ENCODE measurements at regions not wholly inside any gene's neighbourhood (a gene's known extent, or its start where the extent isn't known, plus 50 kb on each side); places are given as distances from the start of the nearest gene placed in this dataset.

- no peak for DNase-seq (ENCODE audit: low read depth)
- Histone ChIP-seq H3K4me1 (ENCODE audit: control insufficient read depth, insufficient read depth, low read length) (peaks cover under 1% of the 10 kb centered on the region), H3K9ac (ENCODE audit: low read length) (no peak overlapping the region), H3K4me3 (ENCODE audit: low read length) (no peak overlapping the region), H3K27me3 (replicated peaks; ENCODE audit: control insufficient read depth, insufficient read depth, low read length) (peaks cover 18% of the 10 kb centered on the region), H3K36me3 (ENCODE audit: control insufficient read depth, insufficient read depth, low read length, severe bottlenecking) (no peaks in the 10 kb centered on the region), H3K9me3 (ENCODE audit: control insufficient read depth, low read length) (no peaks in the 10 kb centered on the region)
Observed at GRCh38 chr1:25001125-25001915, 71.2 kb upstream of the RUNX3 start.

GRCh38 chr1:24999906-25000305, 69.8 kb upstream of the RUNX3 start:
- no peak for DNase-seq (ENCODE audit: low read depth)
- no peaks in the 10 kb centered on the region for H3K4me1 ChIP-seq (ENCODE audit: control insufficient read depth, insufficient read depth, low read length)
- H3K9ac ChIP-seq (ENCODE audit: low read length), result no peak overlapping the region
- no peak overlapping the region for H3K4me3 ChIP-seq (ENCODE audit: low read length)
- H3K27me3 ChIP-seq (replicated peaks; ENCODE audit: control insufficient read depth, insufficient read depth, low read length), result peaks cover 12% of the 10 kb centered on the region
- H3K9me3 ChIP-seq (ENCODE audit: control insufficient read depth, low read length), result no peaks in the 10 kb centered on the region
- H3K36me3 ChIP-seq (ENCODE audit: control insufficient read depth, insufficient read depth, low read length, severe bottlenecking), result no peaks in the 10 kb centered on the region

- H3K27me3 ChIP-seq (replicated peaks; ENCODE audit: control insufficient read depth, insufficient read depth, low read length), result peaks cover 10% of the 10 kb centered on the region
- no peaks in the 10 kb centered on the region for H3K36me3 ChIP-seq (ENCODE audit: control insufficient read depth, insufficient read depth, low read length, severe bottlenecking)
- DNase-seq (ENCODE audit: low read depth), result no peak
- no peaks in the 10 kb centered on the region for H3K4me1 ChIP-seq (ENCODE audit: control insufficient read depth, insufficient read depth, low read length)
- H3K4me3 ChIP-seq (ENCODE audit: low read length), result no peak overlapping the region
- H3K9ac ChIP-seq (ENCODE audit: low read length), result no peak overlapping the region
- H3K9me3 ChIP-seq (ENCODE audit: control insufficient read depth, low read length), result no peaks in the 10 kb centered on the region
Observed at GRCh38 chr1:24999426-24999825, 69.3 kb upstream of the RUNX3 start.

GRCh38 chr1:24998563-24999245, 68.6 kb upstream of the RUNX3 start:
- no peaks in the 10 kb centered on the region for H3K4me1 ChIP-seq (ENCODE audit: control insufficient read depth, insufficient read depth, low read length)
- no peak overlapping the region for H3K9ac ChIP-seq (ENCODE audit: low read length)
- H3K36me3 ChIP-seq (ENCODE audit: control insufficient read depth, insufficient read depth, low read length, severe bottlenecking), result no peaks in the 10 kb centered on the region
- H3K9me3 ChIP-seq (ENCODE audit: control insufficient read depth, low read length), result no peaks in the 10 kb centered on the region
- H3K4me3 ChIP-seq (ENCODE audit: low read length), result no peak overlapping the region
- peaks cover 16% of the 10 kb centered on the region for H3K27me3 ChIP-seq (replicated peaks; ENCODE audit: control insufficient read depth, insufficient read depth, low read length)
- DNase-seq (ENCODE audit: low read depth), result no peak

- DNase-seq (ENCODE audit: low read depth), result no peak
- Histone ChIP-seq H3K4me3 (ENCODE audit: low read length) (no peak overlapping the region), H3K4me1 (ENCODE audit: control insufficient read depth, insufficient read depth, low read length) (no peaks in the 10 kb centered on the region), H3K9ac (ENCODE audit: low read length) (no peak overlapping the region), H3K9me3 (ENCODE audit: control insufficient read depth, low read length) (peaks cover 6% of the 10 kb centered on the region), H3K36me3 (ENCODE audit: control insufficient read depth, insufficient read depth, low read length, severe bottlenecking) (no peaks in the 10 kb centered on the region), H3K27me3 (replicated peaks; ENCODE audit: control insufficient read depth, insufficient read depth, low read length) (peaks cover 26% of the 10 kb centered on the region)
Observed at GRCh38 chr1:24996983-24997893, 67.2 kb upstream of the RUNX3 start.

GRCh38 chr1:24996456-24996855, 66.4 kb upstream of the RUNX3 start:
- H3K36me3 ChIP-seq (ENCODE audit: control insufficient read depth, insufficient read depth, low read length, severe bottlenecking), result no peaks in the 10 kb centered on the region
- no peak overlapping the region for H3K9ac ChIP-seq (ENCODE audit: low read length)
- no peaks in the 10 kb centered on the region for H3K4me1 ChIP-seq (ENCODE audit: control insufficient read depth, insufficient read depth, low read length)
- DNase-seq (ENCODE audit: low read depth), result no peak
- H3K9me3 ChIP-seq (ENCODE audit: control insufficient read depth, low read length), result peaks cover 12% of the 10 kb centered on the region
- H3K27me3 ChIP-seq (replicated peaks; ENCODE audit: control insufficient read depth, insufficient read depth, low read length), result peaks cover 34% of the 10 kb centered on the region
- H3K4me3 ChIP-seq (ENCODE audit: low read length), result no peak overlapping the region

- Histone ChIP-seq H3K36me3 (ENCODE audit: control insufficient read depth, insufficient read depth, low read length, severe bottlenecking) (no peaks in the 10 kb centered on the region), H3K4me1 (ENCODE audit: control insufficient read depth, insufficient read depth, low read length) (no peaks in the 10 kb centered on the region), H3K9me3 (ENCODE audit: control insufficient read depth, low read length) (peaks cover 12% of the 10 kb centered on the region), H3K27me3 (replicated peaks; ENCODE audit: control insufficient read depth, insufficient read depth, low read length) (peaks cover 42% of the 10 kb centered on the region), H3K9ac (ENCODE audit: low read length) (no peak overlapping the region), H3K4me3 (ENCODE audit: low read length) (no peak overlapping the region)
- no peak for DNase-seq (ENCODE audit: low read depth)
Observed at GRCh38 chr1:24995661-24996060, 65.6 kb upstream of the RUNX3 start.

- DNase-seq (ENCODE audit: low read depth), result no peak
- no peaks in the 10 kb centered on the region for H3K36me3 ChIP-seq (ENCODE audit: control insufficient read depth, insufficient read depth, low read length, severe bottlenecking)
- no peak overlapping the region for H3K9ac ChIP-seq (ENCODE audit: low read length)
- H3K4me1 ChIP-seq (ENCODE audit: control insufficient read depth, insufficient read depth, low read length), result no peaks in the 10 kb centered on the region
- H3K9me3 ChIP-seq (ENCODE audit: control insufficient read depth, low read length), result peaks cover 12% of the 10 kb centered on the region
- peaks cover 47% of the 10 kb centered on the region for H3K27me3 ChIP-seq (replicated peaks; ENCODE audit: control insufficient read depth, insufficient read depth, low read length)
- H3K4me3 ChIP-seq (ENCODE audit: low read length), result no peak overlapping the region
Observed at GRCh38 chr1:24995140-24995539, 65.1 kb upstream of the RUNX3 start.

- Histone ChIP-seq H3K9me3 (ENCODE audit: control insufficient read depth, low read length) (peaks cover 12% of the 10 kb centered on the region), H3K9ac (ENCODE audit: low read length) (no peak overlapping the region), H3K4me3 (ENCODE audit: low read length) (no peak overlapping the region), H3K27me3 (replicated peaks; ENCODE audit: control insufficient read depth, insufficient read depth, low read length) (peaks cover 56% of the 10 kb centered on the region), H3K36me3 (ENCODE audit: control insufficient read depth, insufficient read depth, low read length, severe bottlenecking) (no peaks in the 10 kb centered on the region), H3K4me1 (ENCODE audit: control insufficient read depth, insufficient read depth, low read length) (no peaks in the 10 kb centered on the region)
- no peak for DNase-seq (ENCODE audit: low read depth)
Observed at GRCh38 chr1:24993871-24994580, 64.0 kb upstream of the RUNX3 start.

- Histone ChIP-seq H3K36me3 (ENCODE audit: control insufficient read depth, insufficient read depth, low read length, severe bottlenecking) (no peaks in the 10 kb centered on the region), H3K27me3 (replicated peaks; ENCODE audit: control insufficient read depth, insufficient read depth, low read length) (peaks cover 68% of the 10 kb centered on the region), H3K9me3 (ENCODE audit: control insufficient read depth, low read length) (peaks cover 12% of the 10 kb centered on the region), H3K9ac (ENCODE audit: low read length) (no peak overlapping the region), H3K4me3 (ENCODE audit: low read length) (no peak overlapping the region), H3K4me1 (ENCODE audit: control insufficient read depth, insufficient read depth, low read length) (no peaks in the 10 kb centered on the region)
- no peak for DNase-seq (ENCODE audit: low read depth)
Observed at GRCh38 chr1:24992761-24993211, 62.7 kb upstream of the RUNX3 start.

Measured in adipocyte (in vitro differentiated cells).